HG03469 (cell line): ENCODE measurements at regions not wholly inside any gene's neighbourhood (a gene's known extent, or its start where the extent isn't known, plus 50 kb on each side); places are given as distances from the start of the nearest gene placed in this dataset.

Source experiments
- ATAC-seq: cut with Tn5 transposase; IDR thresholded peaks from one replicate; pipeline ENCODE4 v1.9.1; 2021; ENCODE audit warnings: mild to moderate bottlenecking, moderate library complexity, moderate number of reproducible peaks; ENCODE audit not compliant: unreplicated experiment

- ATAC-seq: no peak
Measured at GRCh38 chr9:84393266-84393950, 52.9 kb upstream of the SLC28A3 start.

- no peak for ATAC-seq
Measured at GRCh38 chr9:84394036-84394435, 53.5 kb upstream of the SLC28A3 start.

- ATAC-seq: no peak
Measured at GRCh38 chr9:84397151-84397728, 56.7 kb upstream of the SLC28A3 start.

GRCh38 chr9:84397822-84398221 lies 57.3 kb upstream of the SLC28A3 start:
- no peak for ATAC-seq

GRCh38 chr9:84402517-84402916 lies 62.0 kb upstream of the SLC28A3 start:
- no peak for ATAC-seq

GRCh38 chr9:84403288-84403687 lies 62.7 kb upstream of the SLC28A3 start:
- no peak for ATAC-seq

GRCh38 chr9:84404095-84404686 lies 63.6 kb upstream of the SLC28A3 start:
- no peak for ATAC-seq

GRCh38 chr9:84405667-84406066 lies 65.1 kb upstream of the SLC28A3 start:
- no peak for ATAC-seq

GRCh38 chr9:84408416-84408815 lies 67.9 kb upstream of the SLC28A3 start:
- ATAC-seq: no peak

GRCh38 chr9:84411683-84412267 lies 71.2 kb upstream of the SLC28A3 start:
- ATAC-seq: no peak

GRCh38 chr9:84412654-84413053 lies 72.1 kb upstream of the SLC28A3 start:
- no peak for ATAC-seq

- no peak for ATAC-seq
Measured at GRCh38 chr9:84413301-84413700, 72.7 kb upstream of the SLC28A3 start.

- no peak for ATAC-seq
Measured at GRCh38 chr9:84419031-84419602, 78.6 kb upstream of the SLC28A3 start.

- no peak for ATAC-seq
Measured at GRCh38 chr9:84424931-84425330, 84.4 kb upstream of the SLC28A3 start.

- no peak for ATAC-seq
Measured at GRCh38 chr9:84432746-84433145, 92.2 kb upstream of the SLC28A3 start.

- no peak for ATAC-seq
Measured at GRCh38 chr9:84435902-84436301, 95.3 kb upstream of the SLC28A3 start.

- ATAC-seq: no peak
Measured at GRCh38 chr9:84436386-84437109, 96.0 kb upstream of the SLC28A3 start.

- no peak for ATAC-seq
Measured at GRCh38 chr9:84438391-84438790, 97.8 kb upstream of the SLC28A3 start.

- ATAC-seq: no peak
Measured at GRCh38 chr9:84439250-84439649, 98.7 kb upstream of the SLC28A3 start.

- no peak for ATAC-seq
Measured at GRCh38 chr9:84442712-84443111, 102.2 kb upstream of the SLC28A3 start.

- no peak for ATAC-seq
Measured at GRCh38 chr9:84445737-84446136, 105.2 kb upstream of the SLC28A3 start.
